Smooth muscle cell (in vitro differentiated cells): ENCODE measurements at regions not wholly inside any gene's neighbourhood (a gene's known extent, or its start where the extent isn't known, plus 50 kb on each side); places are given as distances from the start of the nearest gene placed in this dataset.

ENCODE experiments used
- DNase-seq: peaks from one replicate; lab custom pipeline; 2025; ENCODE audit not compliant: unreplicated experiment; lab: John Stamatoyannopoulos, UW
- H2AFZ ChIP-seq: fragments of 200-600 bp; sonication (generic); 2 replicates; pipeline ENCODE4 v1.6.0; 2016; ENCODE audit warnings: antibody characterized with exemption, low read depth, mild to moderate bottlenecking
- H3F3A ChIP-seq: fragments of 200-600 bp; sonication (generic); 2 replicates; pipeline ENCODE4 v1.6.0; 2017; ENCODE audit warnings: antibody characterized with exemption, low read depth
- H3K27ac ChIP-seq: fragments of 200-600 bp; sonication (generic); 2 replicates; pipeline ENCODE4 v1.5.1; 2016; ENCODE audit warnings: low read depth, mild to moderate bottlenecking
- H3K27me3 ChIP-seq: fragments of 200-600 bp; sonication (generic); 2 replicates; pipeline ENCODE4 v1.6.1; 2016; ENCODE audit warnings: low read depth, mild to moderate bottlenecking
- H3K36me3 ChIP-seq: fragments of 200-600 bp; sonication (generic); 2 replicates; pipeline ENCODE4 v1.5.1; 2016; ENCODE audit warnings: low read depth
- H3K4me1 ChIP-seq: fragments of 200-600 bp; sonication (generic); 2 replicates; pipeline ENCODE4 v1.5.1; 2016; ENCODE audit warnings: low read depth
- H3K4me2 ChIP-seq: fragments of 200-600 bp; sonication (generic); 2 replicates; pipeline ENCODE4 v1.6.0; 2016; ENCODE audit warnings: mild to moderate bottlenecking
- H3K4me3 ChIP-seq: fragments of 200-600 bp; sonication (generic); 2 replicates; pipeline ENCODE4 v1.5.1; 2016; ENCODE audit warnings: mild to moderate bottlenecking
- H3K79me2 ChIP-seq: fragments of 200-600 bp; sonication (generic); 2 replicates; pipeline ENCODE4 v1.6.0; 2016; ENCODE audit warnings: low read depth, mild to moderate bottlenecking
- H3K9ac ChIP-seq: fragments of 200-600 bp; sonication (generic); 2 replicates; pipeline ENCODE4 v1.6.0; 2016; ENCODE audit warnings: low read depth
- H3K9me3 ChIP-seq: fragments of 200-600 bp; sonication (generic); replicated peaks from 2 replicates; pipeline ENCODE4 v1.5.1; 2016; ENCODE audit warnings: low read depth
- H4K20me1 ChIP-seq: fragments of 200-600 bp; sonication (generic); 2 replicates; pipeline ENCODE4 v1.6.0; 2016; ENCODE audit warnings: low read depth
- WGBS: methylation state at CpG from one replicate; pipeline ENCODE4 v1.1.7; 2016; ENCODE audit warnings: low lambda C conversion rate; 5-methylcytosine and 5-hydroxymethylcytosine counted together
- TF ChIP-seq, protein P1 (sequence below): fragments of 200-600 bp; sonication (generic); IDR thresholded peaks from 2 replicates; pipeline ENCODE4 v1.5.1; 2017; ENCODE audit warnings: borderline replicate concordance, mild to moderate bottlenecking, antibody characterized with exemption; ENCODE audit not compliant: insufficient read depth, poor library complexity, severe bottlenecking

- Histone ChIP-seq H3K4me3 (no peak overlapping the region), H3K27me3 (no peaks in the 10 kb centered on the region), H3K36me3 (no peaks in the 10 kb centered on the region), H3K27ac (no peak overlapping the region), H3K4me1 (peaks cover 5% of the 10 kb centered on the region), H3K9ac (no peak overlapping the region), H2AFZ (no peak overlapping the region), H3F3A (no peaks in the 10 kb centered on the region), H3K79me2 (no peaks in the 10 kb centered on the region), H4K20me1 (no peaks in the 10 kb centered on the region), H3K4me2 (no peak overlapping the region), H3K9me3 (no peaks in the 10 kb centered on the region)
- TF ChIP-seq, protein P1, sequence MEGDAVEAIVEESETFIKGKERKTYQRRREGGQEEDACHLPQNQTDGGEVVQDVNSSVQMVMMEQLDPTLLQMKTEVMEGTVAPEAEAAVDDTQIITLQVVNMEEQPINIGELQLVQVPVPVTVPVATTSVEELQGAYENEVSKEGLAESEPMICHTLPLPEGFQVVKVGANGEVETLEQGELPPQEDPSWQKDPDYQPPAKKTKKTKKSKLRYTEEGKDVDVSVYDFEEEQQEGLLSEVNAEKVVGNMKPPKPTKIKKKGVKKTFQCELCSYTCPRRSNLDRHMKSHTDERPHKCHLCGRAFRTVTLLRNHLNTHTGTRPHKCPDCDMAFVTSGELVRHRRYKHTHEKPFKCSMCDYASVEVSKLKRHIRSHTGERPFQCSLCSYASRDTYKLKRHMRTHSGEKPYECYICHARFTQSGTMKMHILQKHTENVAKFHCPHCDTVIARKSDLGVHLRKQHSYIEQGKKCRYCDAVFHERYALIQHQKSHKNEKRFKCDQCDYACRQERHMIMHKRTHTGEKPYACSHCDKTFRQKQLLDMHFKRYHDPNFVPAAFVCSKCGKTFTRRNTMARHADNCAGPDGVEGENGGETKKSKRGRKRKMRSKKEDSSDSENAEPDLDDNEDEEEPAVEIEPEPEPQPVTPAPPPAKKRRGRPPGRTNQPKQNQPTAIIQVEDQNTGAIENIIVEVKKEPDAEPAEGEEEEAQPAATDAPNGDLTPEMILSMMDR, result no peak
- no peak for DNase-seq
- WGBS, result 88% methylated on average over 7 of the region's 7 CpGs
Measured at GRCh38 chr12:126953365-126953889, 1313.5 kb upstream of the TMEM132C start.

DNA sequence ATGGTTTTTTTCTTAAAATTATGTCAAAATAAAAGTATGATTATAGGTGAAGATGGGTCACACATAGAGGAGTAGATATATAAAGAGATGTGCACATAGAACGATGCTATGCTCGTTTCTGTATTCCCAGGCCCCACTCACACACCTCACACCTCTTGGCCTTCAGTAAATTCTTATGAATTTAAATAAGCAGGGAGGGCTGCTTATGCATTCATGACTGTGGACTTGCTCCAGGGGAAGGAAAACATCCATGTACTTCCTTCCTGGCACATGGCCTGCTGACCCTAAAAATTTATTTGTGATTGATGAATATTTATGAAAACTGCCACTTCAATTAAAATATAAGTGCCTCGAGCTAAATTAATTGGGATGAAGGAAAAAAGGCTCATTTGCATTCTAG, 1306.7 kb upstream of the TMEM132C start:
- H4K20me1 ChIP-seq, result no peaks in the 10 kb centered on the region
- no peak overlapping the region for H3K9ac ChIP-seq
- H3K4me1 ChIP-seq, result no peaks in the 10 kb centered on the region
- H3K4me2 ChIP-seq, result no peak overlapping the region
- H3K79me2 ChIP-seq, result no peaks in the 10 kb centered on the region
- no peak for DNase-seq
- H2AFZ ChIP-seq, result no peak overlapping the region
- no peaks in the 10 kb centered on the region for H3K9me3 ChIP-seq
- H3K36me3 ChIP-seq, result no peaks in the 10 kb centered on the region
- WGBS, result 84% methylated on average over 3 of the region's 3 CpGs
- no peak overlapping the region for H3K4me3 ChIP-seq
- H3F3A ChIP-seq, result no peaks in the 10 kb centered on the region
- no peak overlapping the region for H3K27ac ChIP-seq
- H3K27me3 ChIP-seq, result no peaks in the 10 kb centered on the region
- TF ChIP-seq, protein P1, result no peak

GRCh38 chr12:126960709-126961108, 1306.3 kb upstream of the TMEM132C start:
- H2AFZ ChIP-seq, result no peak overlapping the region
- H3K9ac ChIP-seq, result no peak overlapping the region
- WGBS, result 56% methylated on average over 5 of the region's 5 CpGs
- no peaks in the 10 kb centered on the region for H3K9me3 ChIP-seq
- H3K27ac ChIP-seq, result no peak overlapping the region
- DNase-seq, result no peak
- no peaks in the 10 kb centered on the region for H3F3A ChIP-seq
- no peaks in the 10 kb centered on the region for H3K79me2 ChIP-seq
- H3K4me1 ChIP-seq, result no peaks in the 10 kb centered on the region
- no peaks in the 10 kb centered on the region for H4K20me1 ChIP-seq
- TF ChIP-seq, protein P1, result no peak
- H3K27me3 ChIP-seq, result no peaks in the 10 kb centered on the region
- no peaks in the 10 kb centered on the region for H3K36me3 ChIP-seq
- no peak overlapping the region for H3K4me2 ChIP-seq
- no peak overlapping the region for H3K4me3 ChIP-seq

GRCh38 chr12:126963825-126964224, 1303.1 kb upstream of the TMEM132C start:
- no peak overlapping the region for H3K4me3 ChIP-seq
- H3K36me3 ChIP-seq, result no peaks in the 10 kb centered on the region
- no peak for DNase-seq
- TF ChIP-seq, protein P1, result no peak
- no peak overlapping the region for H2AFZ ChIP-seq
- WGBS, result 38% methylated on average over 1 of the region's 1 CpG
- H3K9ac ChIP-seq, result no peak overlapping the region
- H4K20me1 ChIP-seq, result no peaks in the 10 kb centered on the region
- H3K27me3 ChIP-seq, result no peaks in the 10 kb centered on the region
- H3F3A ChIP-seq, result no peaks in the 10 kb centered on the region
- H3K27ac ChIP-seq, result no peak overlapping the region
- no peaks in the 10 kb centered on the region for H3K4me1 ChIP-seq
- no peaks in the 10 kb centered on the region for H3K79me2 ChIP-seq
- H3K9me3 ChIP-seq, result no peaks in the 10 kb centered on the region
- H3K4me2 ChIP-seq, result no peak overlapping the region
